HG03025 (cell line): ENCODE measurements at regions not wholly inside any gene's neighbourhood (a gene's known extent, or its start where the extent isn't known, plus 50 kb on each side); places are given as distances from the start of the nearest gene placed in this dataset.

Experiments used
- ATAC-seq: cut with Tn5 transposase; IDR thresholded peaks from one replicate; pipeline ENCODE4 v1.9.1; 2021; ENCODE audit warnings: mild to moderate bottlenecking, moderate library complexity; ENCODE audit not compliant: unreplicated experiment, low FRiP score

GRCh38 chr2:12363138-12363537 is 353.6 kb upstream of the TRIB2 start:
- no peak for ATAC-seq

GRCh38 chr2:12363569-12363968 is 353.2 kb upstream of the TRIB2 start:
- ATAC-seq: no peak

DNA sequence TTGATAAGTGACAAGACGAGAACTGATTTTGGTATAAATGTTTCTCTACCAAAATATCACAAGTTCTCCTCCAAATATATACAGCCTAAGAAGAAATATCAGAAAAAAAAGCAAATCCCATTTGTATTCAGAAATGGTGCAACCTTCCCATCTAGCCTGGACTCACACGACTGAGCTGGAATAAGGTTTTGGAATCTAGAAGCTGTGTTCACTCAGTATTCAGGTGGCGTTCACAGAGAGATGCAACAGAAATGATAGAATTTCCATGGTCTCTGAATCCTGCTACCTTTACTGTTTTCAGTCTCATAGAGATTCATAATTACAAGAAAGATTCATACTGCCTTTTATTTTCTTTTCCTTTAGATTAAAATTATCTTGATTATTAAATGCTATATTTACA is 347.2 kb upstream of the TRIB2 start:
- ATAC-seq: no peak

- no peak for ATAC-seq
Observed at GRCh38 chr2:12376025-12376424, 340.7 kb upstream of the TRIB2 start.

GRCh38 chr2:12379143-12379542 is 337.6 kb upstream of the TRIB2 start:
- ATAC-seq: no peak

DNA sequence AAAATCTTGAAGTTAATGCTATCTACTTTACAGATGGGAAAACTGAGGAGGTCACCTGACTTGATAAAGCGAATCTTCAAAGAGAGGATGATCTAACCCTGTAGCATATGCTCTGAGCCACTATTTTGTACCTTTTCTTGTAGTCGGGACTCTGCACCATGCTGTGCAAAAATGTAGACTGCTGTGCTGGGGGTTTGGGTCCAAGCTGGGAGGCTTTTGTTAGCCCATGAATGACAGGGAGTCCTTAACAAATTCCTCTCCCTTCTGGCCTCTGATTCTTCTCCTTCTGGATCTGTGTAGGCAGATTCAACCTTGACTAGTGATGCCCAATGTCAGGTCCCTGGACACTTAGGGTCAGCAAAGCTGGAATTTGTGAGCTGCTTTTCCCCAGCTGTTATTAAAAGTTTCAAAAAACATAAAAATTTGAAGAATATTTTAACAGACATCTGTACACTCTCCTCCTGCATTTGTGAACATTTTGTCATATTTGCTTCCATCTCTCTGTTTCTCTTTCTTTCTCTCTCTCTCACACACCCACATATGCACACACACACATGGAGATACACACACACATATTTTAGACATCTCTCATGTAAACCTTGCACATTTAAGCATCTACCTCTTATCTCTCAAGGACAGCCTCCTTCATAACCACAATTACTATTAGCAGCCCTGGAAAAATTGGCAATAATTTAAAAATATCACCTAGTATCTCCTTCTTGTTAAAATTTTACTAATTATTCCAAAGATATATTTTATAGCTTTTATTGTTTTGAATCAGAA is 335.0 kb upstream of the TRIB2 start:
- no peak for ATAC-seq

- ATAC-seq: no peak
Observed at GRCh38 chr2:12382366-12382765, 334.4 kb upstream of the TRIB2 start.

DNA sequence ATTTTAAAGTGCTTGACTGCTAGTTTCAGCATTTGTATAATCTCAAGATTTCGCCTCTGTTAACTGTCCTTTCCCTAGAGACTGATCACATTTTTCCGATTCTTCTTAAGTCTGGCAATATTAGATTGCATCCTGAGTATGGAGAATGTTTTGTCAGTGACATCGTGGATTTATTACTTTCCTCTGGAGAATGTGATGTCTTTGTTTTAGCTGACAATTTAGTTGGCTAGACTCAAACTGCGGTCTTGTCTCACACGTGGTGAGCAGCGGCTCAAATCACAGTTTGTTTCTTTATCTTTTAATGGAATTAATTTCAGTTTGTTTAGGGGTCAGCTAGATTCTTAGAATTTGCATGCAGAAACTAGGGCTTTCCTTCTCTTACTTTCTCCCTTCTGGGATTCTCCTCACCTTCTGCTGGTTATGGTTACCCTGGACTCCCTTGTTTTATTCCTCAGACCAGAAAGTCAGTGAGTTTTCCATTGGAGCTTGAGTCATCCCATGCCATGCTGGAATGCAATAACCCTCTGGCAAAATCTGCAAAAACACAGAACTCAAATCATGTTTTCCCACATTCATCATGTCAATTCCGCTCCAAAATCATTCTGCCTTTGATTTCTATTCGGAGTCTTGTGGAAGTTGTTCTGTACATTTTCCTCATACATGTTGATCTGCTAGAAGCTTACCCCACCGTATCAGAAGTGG is 327.2 kb upstream of the TRIB2 start:
- ATAC-seq: no peak

DNA sequence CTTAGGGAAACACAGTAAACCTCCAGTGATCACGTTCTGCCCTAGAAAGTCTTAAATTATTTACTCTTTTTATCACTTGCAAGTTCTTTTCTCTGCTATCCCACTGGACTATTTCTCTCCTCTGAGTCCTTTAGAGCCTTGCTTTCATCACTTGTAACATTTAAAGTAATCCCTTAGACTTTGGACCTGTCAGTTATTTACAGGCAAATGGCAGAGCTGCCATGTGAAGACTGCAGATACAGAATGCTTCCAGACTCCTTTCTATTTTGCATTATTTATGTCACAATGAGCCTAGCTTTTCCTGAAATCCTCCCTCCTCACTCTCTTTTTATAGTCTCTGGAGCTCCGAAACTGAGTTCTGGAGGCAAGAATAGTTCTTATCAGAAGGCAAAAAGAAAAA is 325.6 kb upstream of the TRIB2 start:
- ATAC-seq: no peak

DNA sequence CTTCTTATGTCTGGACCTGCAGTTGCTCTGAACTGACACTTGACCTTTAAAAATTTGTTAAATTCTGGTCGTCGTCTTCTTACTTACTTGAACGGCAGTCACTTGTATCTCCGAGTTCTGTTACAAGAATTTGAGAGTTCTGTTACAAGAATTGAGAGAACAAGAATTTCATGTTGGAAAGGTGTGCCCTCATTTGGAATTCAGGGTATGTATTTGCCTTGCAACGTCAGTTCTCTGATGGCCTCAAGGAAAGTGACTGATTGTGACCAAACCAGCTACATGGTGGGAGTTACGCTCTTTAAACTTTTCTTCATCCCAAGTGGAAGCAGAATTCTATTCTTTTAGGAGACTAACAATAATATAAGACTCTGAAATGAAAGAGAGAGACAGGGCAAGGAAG is 320.0 kb upstream of the TRIB2 start:
- ATAC-seq: no peak

- no peak for ATAC-seq
Observed at GRCh38 chr2:12397854-12398253, 318.9 kb upstream of the TRIB2 start.

DNA sequence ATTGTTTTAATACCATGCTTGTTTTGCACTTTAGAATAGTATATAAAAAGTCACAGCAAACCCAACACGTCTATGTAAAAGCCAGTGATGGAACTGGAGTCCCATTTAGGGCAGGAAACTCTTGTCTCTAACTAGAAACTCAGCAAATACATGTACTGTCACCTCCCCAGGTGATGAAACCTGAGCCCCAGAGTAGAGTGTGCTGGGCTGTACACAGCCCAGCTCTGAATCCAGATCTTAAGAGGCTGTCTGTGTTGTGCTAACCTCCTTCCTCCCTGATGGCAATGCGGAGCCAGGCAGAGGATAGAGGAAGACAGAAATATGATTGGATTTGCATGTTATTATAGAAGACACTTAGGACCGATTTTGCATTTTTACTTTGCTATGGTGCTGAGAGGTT is 317.5 kb upstream of the TRIB2 start:
- no peak for ATAC-seq

GRCh38 chr2:12400543-12400942 is 316.2 kb upstream of the TRIB2 start:
- ATAC-seq: no peak

- ATAC-seq: no peak
Observed at GRCh38 chr2:12402440-12403139, 314.1 kb upstream of the TRIB2 start.

DNA sequence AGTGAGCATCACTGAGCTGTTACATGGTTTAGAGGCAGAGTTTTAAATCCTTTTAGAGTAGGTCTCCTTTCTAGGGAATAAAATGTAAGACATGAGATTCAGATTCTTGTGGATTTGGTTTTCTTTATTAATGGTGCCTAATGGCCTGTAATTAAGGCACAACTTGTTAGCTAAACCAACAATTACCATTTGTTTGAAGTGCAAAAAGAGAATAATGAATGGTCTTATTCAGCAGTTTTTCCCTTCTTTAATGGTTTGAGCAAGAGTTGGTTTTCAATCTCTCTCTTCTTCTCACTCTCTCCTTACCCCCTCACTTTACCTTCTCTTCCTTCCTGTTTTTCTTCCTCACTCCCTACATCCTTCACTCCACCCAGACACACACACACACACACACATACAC is 312.2 kb upstream of the TRIB2 start:
- ATAC-seq: no peak

- no peak for ATAC-seq
Observed at GRCh38 chr2:12407160-12407559, 309.6 kb upstream of the TRIB2 start.

- peak; percentile 89 for ATAC-seq
Observed at GRCh38 chr2:12412898-12413305, 303.8 kb upstream of the TRIB2 start.

- no peak for ATAC-seq
Observed at GRCh38 chr2:12415536-12415935, 301.2 kb upstream of the TRIB2 start.

DNA sequence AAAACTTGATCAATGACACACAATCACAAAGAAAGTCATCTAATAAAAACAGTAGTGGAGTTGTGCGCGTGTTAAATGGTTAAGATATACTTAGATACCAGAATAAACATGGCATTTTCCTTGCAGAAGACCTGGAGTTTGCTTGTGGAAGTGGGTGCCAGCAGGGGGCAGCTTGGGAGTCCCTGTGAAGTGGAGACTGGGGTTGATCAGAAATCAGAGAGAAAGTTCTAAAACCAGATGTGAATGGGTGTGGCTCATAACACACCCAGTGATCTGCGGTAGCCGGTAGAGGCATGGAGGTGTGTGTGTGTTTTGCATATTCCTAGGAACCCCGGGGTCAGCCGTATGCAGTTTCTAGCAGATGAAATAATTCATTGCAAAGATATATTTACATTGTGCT is 300.1 kb upstream of the TRIB2 start:
- ATAC-seq: no peak

GRCh38 chr2:12417786-12418185 is 298.9 kb upstream of the TRIB2 start:
- no peak for ATAC-seq

DNA sequence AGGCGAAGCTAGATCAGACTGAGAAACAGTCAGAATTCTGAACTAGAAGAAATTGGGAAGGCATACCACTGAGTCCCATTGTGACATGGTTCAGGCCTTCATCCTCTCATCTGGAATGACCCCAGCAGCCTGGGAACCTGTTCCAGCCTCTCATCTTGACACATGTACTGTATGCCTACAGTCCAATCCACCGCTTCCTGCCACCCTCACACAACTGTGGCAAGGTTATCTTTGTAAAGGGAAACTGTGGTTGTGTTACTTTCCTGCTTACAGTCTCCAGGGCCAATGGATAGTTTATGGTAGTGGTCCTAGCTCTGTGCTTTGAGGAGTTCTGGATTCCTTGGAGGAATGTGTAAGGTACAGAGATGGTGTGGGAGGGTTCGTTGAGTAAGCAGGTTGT is 296.9 kb upstream of the TRIB2 start:
- ATAC-seq: no peak

DNA sequence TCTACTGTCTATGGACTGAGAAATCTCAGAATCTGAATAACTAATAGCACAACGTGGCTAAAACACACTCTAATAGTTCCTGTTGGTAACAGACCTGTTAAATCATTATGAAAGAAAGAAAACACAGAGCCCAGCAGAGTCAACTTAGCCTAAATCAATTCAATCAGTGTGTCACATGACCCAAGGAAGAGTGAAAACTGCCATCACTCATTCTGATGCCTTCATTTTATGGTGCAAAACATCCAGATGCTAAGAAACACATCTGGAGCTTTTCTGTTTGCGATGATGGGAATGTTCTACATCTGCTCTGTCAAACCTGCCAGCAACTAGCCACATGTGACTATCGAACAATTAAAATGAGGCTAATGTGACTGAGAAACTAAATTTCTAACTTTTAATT is 295.7 kb upstream of the TRIB2 start:
- ATAC-seq: no peak
